HL-60 (cell line): ENCODE measurements at regions not wholly inside any gene's neighbourhood (a gene's known extent, or its start where the extent isn't known, plus 50 kb on each side); places are given as distances from the start of the nearest gene placed in this dataset.

Experiments
- SPI1 ChIP-seq: IDR thresholded peaks from 2 replicates; pipeline ENCODE4 v1.6.1; 2012; ENCODE audit warnings: low read depth, mild to moderate bottlenecking, borderline replicate concordance
- TF ChIP-seq, protein P1 (sequence below): IDR thresholded peaks from one replicate; pipeline ENCODE4 v1.5.1; 2011; ENCODE audit warnings: low read length, control low read depth, inconsistent platforms; ENCODE audit not compliant: insufficient read depth

DNA sequence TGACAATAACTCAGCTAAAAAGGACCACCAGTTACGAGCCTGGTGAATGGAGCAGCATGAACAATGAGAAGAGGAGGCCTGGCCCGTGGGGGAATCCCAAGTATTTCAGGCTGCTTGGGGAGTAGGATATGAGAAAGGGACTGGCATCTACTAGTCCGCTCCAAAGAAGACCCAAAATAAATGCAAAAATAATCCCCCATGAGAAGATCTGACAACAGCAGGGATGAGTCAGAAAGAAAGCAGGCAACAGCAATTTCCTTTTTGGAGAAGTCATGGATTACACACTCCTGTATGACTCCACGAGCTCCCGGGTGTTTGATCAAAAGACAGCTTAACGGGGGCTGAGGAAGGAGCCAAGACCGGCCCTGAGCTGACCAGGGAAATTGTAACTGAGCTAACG, 111.4 kb downstream of the SOX11 start:
- TF ChIP-seq, protein P1, sequence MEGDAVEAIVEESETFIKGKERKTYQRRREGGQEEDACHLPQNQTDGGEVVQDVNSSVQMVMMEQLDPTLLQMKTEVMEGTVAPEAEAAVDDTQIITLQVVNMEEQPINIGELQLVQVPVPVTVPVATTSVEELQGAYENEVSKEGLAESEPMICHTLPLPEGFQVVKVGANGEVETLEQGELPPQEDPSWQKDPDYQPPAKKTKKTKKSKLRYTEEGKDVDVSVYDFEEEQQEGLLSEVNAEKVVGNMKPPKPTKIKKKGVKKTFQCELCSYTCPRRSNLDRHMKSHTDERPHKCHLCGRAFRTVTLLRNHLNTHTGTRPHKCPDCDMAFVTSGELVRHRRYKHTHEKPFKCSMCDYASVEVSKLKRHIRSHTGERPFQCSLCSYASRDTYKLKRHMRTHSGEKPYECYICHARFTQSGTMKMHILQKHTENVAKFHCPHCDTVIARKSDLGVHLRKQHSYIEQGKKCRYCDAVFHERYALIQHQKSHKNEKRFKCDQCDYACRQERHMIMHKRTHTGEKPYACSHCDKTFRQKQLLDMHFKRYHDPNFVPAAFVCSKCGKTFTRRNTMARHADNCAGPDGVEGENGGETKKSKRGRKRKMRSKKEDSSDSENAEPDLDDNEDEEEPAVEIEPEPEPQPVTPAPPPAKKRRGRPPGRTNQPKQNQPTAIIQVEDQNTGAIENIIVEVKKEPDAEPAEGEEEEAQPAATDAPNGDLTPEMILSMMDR, result no peak
- no peak for TF ChIP-seq SPI1
